Progenitor cell of endocrine pancreas (in vitro differentiated cells): ENCODE measurements at regions not wholly inside any gene's neighbourhood (a gene's known extent, or its start where the extent isn't known, plus 50 kb on each side); places are given as distances from the start of the nearest gene placed in this dataset.

Experiments used
- DNase-seq: peaks from one replicate; pipeline ENCODE4 v3.0.0; 2021; ENCODE audit warnings: low spot score; ENCODE audit not compliant: unreplicated experiment
- H3K27ac Mint-ChIP-seq: 2 replicates; pipeline ENCODE4 v1.8.0; 2021; ENCODE audit warnings: mild to moderate bottlenecking, moderate library complexity, mixed read lengths
- H3K27me3 Mint-ChIP-seq: 2 replicates; pipeline ENCODE4 v1.8.0; 2021; ENCODE audit warnings: mixed read lengths
- H3K36me3 Mint-ChIP-seq: 2 replicates; pipeline ENCODE4 v1.8.0; 2022; ENCODE audit warnings: mixed read lengths; ENCODE audit not compliant: insufficient read depth
- H3K4me1 Mint-ChIP-seq: 2 replicates; pipeline ENCODE4 v1.8.0; 2021; ENCODE audit warnings: low read depth, mixed read lengths
- H3K4me3 Mint-ChIP-seq: 2 replicates; pipeline ENCODE4 v1.8.0; 2021; ENCODE audit warnings: low read depth, mild to moderate bottlenecking, moderate library complexity, mixed read lengths
- H3K9me3 Mint-ChIP-seq: 2 replicates; pipeline ENCODE4 v1.8.0; 2021; ENCODE audit warnings: low read depth, mixed read lengths
- CTCF ChIP-seq: fragments of 200-600 bp; sonication (generic); IDR thresholded peaks from one replicate; pipeline ENCODE4 v1.5.0; 2021; ENCODE audit warnings: antibody characterized with exemption, mild to moderate bottlenecking; ENCODE audit not compliant: unreplicated experiment

GRCh38 chr10:81116201-81116600 lies 578.5 kb downstream of the SH2D4B start:
- no peak for DNase-seq
- no peaks in the 10 kb centered on the region for H3K9me3 Mint-ChIP-seq
- no peak overlapping the region for H3K4me3 Mint-ChIP-seq
- TF ChIP-seq CTCF: no peak
- H3K27ac Mint-ChIP-seq: no peak overlapping the region
- no peaks in the 10 kb centered on the region for H3K36me3 Mint-ChIP-seq
- H3K4me1 Mint-ChIP-seq: no peaks in the 10 kb centered on the region
- H3K27me3 Mint-ChIP-seq: no peaks in the 10 kb centered on the region

DNA sequence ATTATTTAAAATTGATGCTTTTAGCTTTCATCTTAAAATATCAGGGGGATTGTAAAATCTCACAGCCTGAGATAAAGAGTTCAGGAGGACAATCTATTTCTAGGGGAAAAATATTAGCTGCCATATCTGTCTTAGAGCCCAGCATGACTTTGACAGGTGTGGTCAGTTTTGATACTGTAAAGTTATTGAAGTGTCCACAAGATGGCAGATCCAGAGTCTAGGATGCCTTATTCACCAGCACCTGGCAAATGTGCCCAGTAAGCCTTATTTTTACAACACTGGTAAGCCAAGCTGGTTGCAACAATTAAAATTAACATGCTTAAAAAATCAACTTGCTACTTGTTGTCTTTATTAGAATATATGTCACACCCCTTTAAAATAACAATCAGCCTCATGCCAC lies 579.3 kb downstream of the SH2D4B start:
- no peak overlapping the region for H3K27ac Mint-ChIP-seq
- no peak overlapping the region for H3K4me3 Mint-ChIP-seq
- DNase-seq: no peak
- H3K27me3 Mint-ChIP-seq: no peaks in the 10 kb centered on the region
- no peaks in the 10 kb centered on the region for H3K4me1 Mint-ChIP-seq
- TF ChIP-seq CTCF: no peak
- H3K36me3 Mint-ChIP-seq: no peaks in the 10 kb centered on the region
- H3K9me3 Mint-ChIP-seq: no peaks in the 10 kb centered on the region

DNA sequence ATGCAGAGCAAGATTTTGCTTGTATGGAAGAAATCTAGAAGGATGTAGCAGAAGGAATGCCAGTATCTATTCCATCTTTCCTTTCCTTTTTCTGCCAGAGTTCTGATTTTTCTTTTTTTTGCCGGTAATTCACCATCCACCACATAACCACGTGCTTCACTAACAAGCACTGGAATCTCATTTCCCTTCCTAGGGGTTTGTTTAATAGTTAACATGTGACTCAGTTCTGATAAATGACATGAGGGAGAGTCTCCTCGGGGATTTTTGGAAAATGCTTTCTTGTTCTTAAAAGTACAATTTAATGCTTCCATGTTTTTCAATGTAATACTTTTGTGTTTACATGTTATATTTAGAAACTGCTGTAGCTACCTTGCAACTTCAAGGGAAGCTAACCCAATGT lies 590.2 kb downstream of the SH2D4B start:
- Mint-ChIP-seq H3K9me3 (no peaks in the 10 kb centered on the region), H3K4me1 (peaks cover 2% of the 10 kb centered on the region), H3K27ac (no peak overlapping the region), H3K36me3 (no peaks in the 10 kb centered on the region), H3K27me3 (no peaks in the 10 kb centered on the region), H3K4me3 (no peak overlapping the region)
- no peak for TF ChIP-seq CTCF
- no peak for DNase-seq

- Mint-ChIP-seq H3K4me3 (no peak overlapping the region), H3K27ac (no peak overlapping the region), H3K9me3 (no peaks in the 10 kb centered on the region), H3K4me1 (peaks cover 2% of the 10 kb centered on the region), H3K27me3 (no peaks in the 10 kb centered on the region), H3K36me3 (no peaks in the 10 kb centered on the region)
- no peak for TF ChIP-seq CTCF
- DNase-seq: no peak
Observed at GRCh38 chr10:81130014-81130413, 592.3 kb downstream of the SH2D4B start.

DNA sequence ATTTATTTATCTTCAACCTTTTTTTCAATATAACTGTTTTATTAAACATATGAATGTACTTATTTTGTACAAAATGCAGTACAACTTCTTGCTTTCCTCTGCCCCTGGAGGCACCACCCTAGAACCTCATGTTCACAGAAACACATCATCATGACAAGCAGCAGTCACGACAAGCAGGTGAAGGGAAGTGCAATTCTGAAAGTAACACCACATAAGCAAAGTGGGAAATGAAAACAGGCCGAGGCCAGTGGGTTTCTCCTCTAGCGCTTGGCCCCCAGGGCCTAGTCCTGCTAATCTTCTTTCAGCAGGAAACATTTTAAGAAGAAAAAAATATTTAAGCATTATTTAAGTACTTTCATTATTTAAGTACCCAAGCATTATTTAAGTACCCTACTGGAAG lies 598.1 kb downstream of the SH2D4B start:
- no peak for DNase-seq
- peaks cover 14% of the 10 kb centered on the region for H3K9me3 Mint-ChIP-seq
- no peak for TF ChIP-seq CTCF
- no peak overlapping the region for H3K27ac Mint-ChIP-seq
- H3K4me1 Mint-ChIP-seq: no peaks in the 10 kb centered on the region
- H3K36me3 Mint-ChIP-seq: no peaks in the 10 kb centered on the region
- no peaks in the 10 kb centered on the region for H3K27me3 Mint-ChIP-seq
- no peak overlapping the region for H3K4me3 Mint-ChIP-seq
